PC-9 (cell line): ENCODE measurements at regions not wholly inside any gene's neighbourhood (a gene's known extent, or its start where the extent isn't known, plus 50 kb on each side); places are given as distances from the start of the nearest gene placed in this dataset.

Experiments
- BruUV-seq: library from RNA; stranded (reverse); fragments of 400-500 nt; replicated peaks from 2 replicates; lab custom pipeline; 2021; lab: Mats Ljungman, UMichigan
- CTCF ChIA-PET: fragments of 300-600 bp; sonication (Branson Sonifier 250); formaldehyde crosslinking; loops from one replicate; lab custom pipeline; 2022; ENCODE audit warnings: antibody characterized with exemption; lab: Charles Lee
- POLR2A ChIA-PET: fragments of 300-600 bp; sonication (Branson Sonifier 250); formaldehyde crosslinking; loops from one replicate; lab custom pipeline; 2022; ENCODE audit warnings: antibody characterized with exemption; ENCODE audit not compliant: unreplicated experiment; lab: Charles Lee
- DNase-seq, 2 experiments: peaks; one replicate each; pipeline versions ENCODE4 v3.0.0 to v3.0.0-alpha.2; 2015 to 2022; ENCODE audit warnings: mixed read lengths in 1 of 2
- H2AFZ ChIP-seq: fragments of 200-600 bp; sonication (generic); 2 replicates; pipeline ENCODE4 v1.8.1; 2017; ENCODE audit warnings: antibody characterized with exemption
- H3F3A ChIP-seq: fragments of 200-600 bp; sonication (generic); 2 replicates; pipeline ENCODE4 v1.8.1; 2017; ENCODE audit warnings: antibody characterized with exemption, mild to moderate bottlenecking, low read depth; ENCODE audit not compliant: insufficient read depth
- H3K27ac ChIP-seq: fragments of 200-600 bp; sonication (generic); 2 replicates; pipeline ENCODE4 v1.6.1; 2016; ENCODE audit warnings: mixed run types
- H3K27me3 ChIP-seq: fragments of 200-600 bp; sonication (generic); 2 replicates; pipeline ENCODE4 v1.6.1; 2016; ENCODE audit warnings: low read depth, mixed run types; ENCODE audit not compliant: insufficient read depth
- H3K36me3 ChIP-seq: fragments of 200-600 bp; sonication (generic); 2 replicates; pipeline ENCODE4 v1.6.1; 2016; ENCODE audit warnings: low read depth, mixed run types
- H3K4me1 ChIP-seq: fragments of 200-600 bp; sonication (generic); replicated peaks from 2 replicates; pipeline ENCODE4 v1.6.1; 2016; ENCODE audit warnings: mixed run types; ENCODE audit not compliant: insufficient read depth
- H3K4me2 ChIP-seq: fragments of 200-600 bp; sonication (generic); 2 replicates; pipeline ENCODE4 v1.6.1; 2017; ENCODE audit warnings: mixed run types
- H3K4me3 ChIP-seq: fragments of 200-600 bp; sonication (generic); 2 replicates; pipeline ENCODE4 v1.6.1; 2016; ENCODE audit warnings: mixed run types
- H3K79me2 ChIP-seq: fragments of 200-600 bp; sonication (generic); 2 replicates; pipeline ENCODE4 v1.6.1; 2017; ENCODE audit warnings: low read depth, mixed run types
- H3K9me2 ChIP-seq: fragments of 200-600 bp; sonication (generic); 2 replicates; pipeline ENCODE4 v1.8.1; 2017; ENCODE audit warnings: mild to moderate bottlenecking; ENCODE audit not compliant: insufficient read depth
- H3K9me3 ChIP-seq: fragments of 200-600 bp; sonication (generic); 2 replicates; pipeline ENCODE4 v1.8.1; 2016; ENCODE audit warnings: low read depth; ENCODE audit not compliant: insufficient read depth
- H4K20me1 ChIP-seq: fragments of 200-600 bp; sonication (generic); 2 replicates; pipeline ENCODE4 v1.8.1; 2017; ENCODE audit not compliant: insufficient read depth
- CTCF ChIP-seq: fragments of 200-600 bp; sonication (generic); conservative IDR thresholded peaks from 2 replicates; pipeline ENCODE4 v1.6.1; 2017; ENCODE audit warnings: mixed run types, antibody characterized with exemption, mild to moderate bottlenecking, moderate library complexity
- EZH2 ChIP-seq: fragments of 200-600 bp; sonication (generic); IDR thresholded peaks from 2 replicates; pipeline ENCODE4 v1.8.0; 2017; ENCODE audit warnings: antibody characterized with exemption, low read depth
- intact Hi-C: fragments of 100-400 bp; cut with micrococcal nuclease; formaldehyde crosslinking; loops from one replicate; pipeline ENCODE4 v1.10.0; 2022; ENCODE audit not compliant: unreplicated experiment

GRCh38 chr16:66299349-66299748, 67.1 kb upstream of the CDH5 start:
- BruUV-seq, result no TSS peak
- Histone ChIP-seq H2AFZ (no peak overlapping the region), H3K27me3 (peaks cover 12% of the 10 kb centered on the region; the same call in 1 of the 2 replicates), H3K9me2 (no peaks in the 10 kb centered on the region), H3K4me1 (peaks cover 22% of the 10 kb centered on the region), H4K20me1 (no peaks in the 10 kb centered on the region), H3F3A (no peaks in the 10 kb centered on the region), H3K79me2 (no peaks in the 10 kb centered on the region), H3K4me3 (no peak overlapping the region), H3K9me3 (no peaks in the 10 kb centered on the region; the same call in 1 of the 2 replicates), H3K27ac (no peak overlapping the region), H3K36me3 (no peaks in the 10 kb centered on the region), H3K4me2 (no peak overlapping the region)
- intact Hi-C loops, result no loop called here
- DNase-seq, result no peak
- POLR2A ChIA-PET, result no interaction called here
- no peak for TF ChIP-seq EZH2
- no peak for TF ChIP-seq CTCF
- CTCF ChIA-PET, result no interaction called here

GRCh38 chr16:66298571-66299120, 67.8 kb upstream of the CDH5 start:
- DNase-seq, result no peak
- Histone ChIP-seq H4K20me1 (no peaks in the 10 kb centered on the region), H3K9me2 (no peaks in the 10 kb centered on the region), H3K4me1 (peaks cover 22% of the 10 kb centered on the region), H3K9me3 (no peaks in the 10 kb centered on the region; the same call in 1 of the 2 replicates), H3F3A (no peaks in the 10 kb centered on the region), H3K27ac (no peak overlapping the region), H3K79me2 (no peaks in the 10 kb centered on the region), H3K4me3 (no peak overlapping the region), H3K4me2 (no peak overlapping the region), H2AFZ (no peak overlapping the region), H3K27me3 (peaks cover 11% of the 10 kb centered on the region; the same call in 1 of the 2 replicates), H3K36me3 (no peaks in the 10 kb centered on the region)
- TF ChIP-seq CTCF (no peak), EZH2 (no peak)
- ChIA-PET POLR2A (no interaction called here), CTCF (no interaction called here)
- intact Hi-C loops, result no loop called here
- no TSS peak for BruUV-seq

GRCh38 chr16:66298006-66298405, 68.5 kb upstream of the CDH5 start:
- Histone ChIP-seq H3K4me3 (no peak overlapping the region), H3K79me2 (no peaks in the 10 kb centered on the region), H3K36me3 (no peaks in the 10 kb centered on the region), H3K4me2 (no peak overlapping the region), H3K4me1 (peaks cover 22% of the 10 kb centered on the region), H3K27ac (no peak overlapping the region), H3F3A (no peaks in the 10 kb centered on the region), H2AFZ (no peak overlapping the region), H3K9me3 (no peaks in the 10 kb centered on the region; the same call in 1 of the 2 replicates), H3K9me2 (no peaks in the 10 kb centered on the region), H4K20me1 (no peaks in the 10 kb centered on the region), H3K27me3 (0 out of 2 replicates have a peak, but pooled peaks cover 6% of the 10 kb centered on the region)
- BruUV-seq, result no TSS peak
- no peak for DNase-seq
- ChIA-PET POLR2A (no interaction called here), CTCF (no interaction called here)
- intact Hi-C loops, result no loop called here
- TF ChIP-seq CTCF (no peak), EZH2 (no peak)
